H9 (cell line): ENCODE measurements at regions not wholly inside any gene's neighbourhood (a gene's known extent, or its start where the extent isn't known, plus 50 kb on each side); places are given as distances from the start of the nearest gene placed in this dataset.

Experiments
- DNase-seq: peaks from one replicate; pipeline ENCODE4 v3.0.0-alpha.2; 2017
- H2AFZ ChIP-seq: one replicate; pipeline ENCODE4 v1.6.1; 2013; ENCODE audit warnings: mild to moderate bottlenecking, low read length, control low read depth, moderate library complexity
- H2AK5ac ChIP-seq: 2 replicates; pipeline ENCODE4 v1.6.1; 2013; ENCODE audit warnings: low read length, control low read depth, mixed read lengths; ENCODE audit not compliant: insufficient read length
- H2BK120ac ChIP-seq: one replicate; pipeline ENCODE4 v1.6.1; 2013; ENCODE audit warnings: low read depth, mild to moderate bottlenecking, low read length, control low read depth, inconsistent platforms; ENCODE audit not compliant: poor library complexity, severe bottlenecking
- H2BK12ac ChIP-seq: 2 replicates; pipeline ENCODE4 v1.6.1; 2013; ENCODE audit warnings: low read length, control low read depth, mixed read lengths, low read depth; ENCODE audit not compliant: insufficient read length
- H2BK15ac ChIP-seq: 2 replicates; pipeline ENCODE4 v1.6.1; 2013; ENCODE audit warnings: low read depth, low read length, control low read depth
- H2BK20ac ChIP-seq: one replicate; pipeline ENCODE4 v1.6.1; 2013; ENCODE audit warnings: low read depth, mild to moderate bottlenecking, low read length, control low read depth, inconsistent platforms; ENCODE audit not compliant: poor library complexity, severe bottlenecking
- H2BK5ac ChIP-seq: 2 replicates; pipeline ENCODE4 v1.6.1; 2013; ENCODE audit warnings: low read length, control low read depth, mixed read lengths; ENCODE audit not compliant: insufficient read length
- H3K14ac ChIP-seq: 2 replicates; pipeline ENCODE4 v1.6.1; 2013; ENCODE audit warnings: low read length, control low read depth; ENCODE audit not compliant: insufficient read depth
- H3K18ac ChIP-seq: 2 replicates; pipeline ENCODE4 v1.6.1; 2013; ENCODE audit warnings: low read depth, mild to moderate bottlenecking, mixed read lengths, low read length, control low read depth; ENCODE audit not compliant: insufficient read length
- H3K23ac ChIP-seq: 2 replicates; pipeline ENCODE4 v1.6.1; 2013; ENCODE audit warnings: low read length, control low read depth, mixed read lengths, low read depth; ENCODE audit not compliant: insufficient read length
- H3K23me2 ChIP-seq: 2 replicates; pipeline ENCODE4 v1.6.1; 2013; ENCODE audit warnings: low read depth, mild to moderate bottlenecking, mixed read lengths, low read length, control low read depth; ENCODE audit not compliant: insufficient read length, poor library complexity, severe bottlenecking
- H3K27ac ChIP-seq: 2 replicates; pipeline ENCODE4 v1.5.1; 2013; ENCODE audit warnings: low read length, control low read depth, mixed read lengths, low read depth; ENCODE audit not compliant: insufficient read length
- H3K27me3 ChIP-seq: 2 replicates; pipeline ENCODE4 v1.6.1; 2013; ENCODE audit warnings: low read length, control low read depth, inconsistent platforms; ENCODE audit not compliant: insufficient read depth
- H3K4ac ChIP-seq: 2 replicates; pipeline ENCODE4 v1.6.1; 2013; ENCODE audit warnings: low read depth, mild to moderate bottlenecking, control low read depth, inconsistent platforms, low read length, moderate library complexity
- H3K4me1 ChIP-seq: 2 replicates; pipeline ENCODE4 v1.6.1; 2013; ENCODE audit warnings: low read length, control low read depth, inconsistent platforms; ENCODE audit not compliant: insufficient read depth
- H3K4me2 ChIP-seq: 2 replicates; pipeline ENCODE4 v1.6.1; 2013; ENCODE audit warnings: low read length, control low read depth, mixed read lengths; ENCODE audit not compliant: insufficient read length, insufficient read depth
- H3K56ac ChIP-seq: 2 replicates; pipeline ENCODE4 v1.6.1; 2013; ENCODE audit warnings: low read depth, mild to moderate bottlenecking, mixed read lengths, low read length, control low read depth; ENCODE audit not compliant: insufficient read length
- H3K79me1 ChIP-seq: 2 replicates; pipeline ENCODE4 v1.6.1; 2013; ENCODE audit warnings: low read depth, mild to moderate bottlenecking, moderate library complexity, low read length, control low read depth, inconsistent platforms; ENCODE audit not compliant: insufficient read depth, poor library complexity, severe bottlenecking
- H3K79me2 ChIP-seq: 2 replicates; pipeline ENCODE4 v1.6.1; 2013; ENCODE audit warnings: low read length, control low read depth, inconsistent platforms; ENCODE audit not compliant: insufficient read depth
- H3K9ac ChIP-seq: 2 replicates; pipeline ENCODE4 v1.6.1; 2013; ENCODE audit warnings: low read length, control low read depth, mixed read lengths; ENCODE audit not compliant: insufficient read length; ENCODE audit errors: extremely low read depth
- H3K9me3 ChIP-seq: one replicate; pipeline ENCODE4 v1.6.1; 2013; ENCODE audit warnings: low read depth, low read length, inconsistent platforms; ENCODE audit not compliant: control insufficient read depth
- H3T11ph ChIP-seq: one replicate; pipeline ENCODE4 v1.6.1; 2013; ENCODE audit warnings: mild to moderate bottlenecking, low read length, control low read depth, inconsistent platforms
- H4K20me1 ChIP-seq: one replicate; pipeline ENCODE4 v1.6.1; 2013; ENCODE audit not compliant: control insufficient read depth, insufficient read length, insufficient read depth
- H4K5ac ChIP-seq: 2 replicates; pipeline ENCODE4 v1.6.1; 2013; ENCODE audit warnings: low read depth, mild to moderate bottlenecking, mixed read lengths, low read length, control low read depth; ENCODE audit not compliant: insufficient read length
- H4K8ac ChIP-seq: replicated peaks from 2 replicates; pipeline ENCODE4 v1.6.1; 2013; ENCODE audit warnings: low read length, control low read depth, mixed read lengths, low read depth; ENCODE audit not compliant: insufficient read length
- H4K91ac ChIP-seq: 2 replicates; pipeline ENCODE4 v1.6.1; 2013; ENCODE audit warnings: low read depth, mild to moderate bottlenecking, moderate library complexity, mixed read lengths, low read length, control low read depth; ENCODE audit not compliant: insufficient read length
- H3K27ac Mint-ChIP-seq, 3 experiments: 2 replicates in 2 of 3; 3 replicates in 1 of 3; pipeline ENCODE4 v1.8.0; 2020 to 2021; ENCODE audit warnings: mixed read lengths in 3 of 3, mild to moderate bottlenecking in 1 of 3, moderate library complexity in 1 of 3
- H3K27me3 Mint-ChIP-seq: 2 replicates; pipeline ENCODE4 v1.8.0; 2021; ENCODE audit warnings: low read depth, mild to moderate bottlenecking, moderate library complexity, mixed read lengths
- H3K36me3 Mint-ChIP-seq, 3 experiments: 2 replicates in 2 of 3; 3 replicates in 1 of 3; pipeline ENCODE4 v1.8.0; 2020 to 2021; ENCODE audit warnings: low read depth in 3 of 3, mixed read lengths in 3 of 3; ENCODE audit not compliant: insufficient read depth in 1 of 3
- H3K4me1 Mint-ChIP-seq, 2 experiments: 2 replicates each; pipeline ENCODE4 v1.8.0; 2020; ENCODE audit warnings: mixed read lengths in 2 of 2
- H3K4me3 Mint-ChIP-seq, 2 experiments: 2 replicates in 1 of 2; 3 replicates in 1 of 2; pipeline ENCODE4 v1.8.0; 2020 to 2021; ENCODE audit warnings: mild to moderate bottlenecking in 2 of 2, mixed read lengths in 2 of 2, moderate library complexity in 1 of 2
- H3K9me3 Mint-ChIP-seq, 2 experiments: 2 replicates in 1 of 2; 3 replicates in 1 of 2; pipeline ENCODE4 v1.8.0; 2020; ENCODE audit warnings: mild to moderate bottlenecking in 2 of 2, mixed read lengths in 2 of 2, moderate library complexity in 1 of 2
- WGBS: extraction: QIAGEN DNeasy Blood & Tissue Kit; methylation state at CpG from one replicate; pipeline ENCODE4 v1.1.7; 2013; ENCODE audit warnings: missing lambda C conversion rate, low lambda C conversion rate, mixed read lengths; ENCODE audit not compliant: insufficient read length; ENCODE audit errors: extremely low coverage; 5-methylcytosine and 5-hydroxymethylcytosine counted together
- TF ChIP-seq, protein P1 (sequence below): fragments of 200-600 bp; sonication (generic); conservative IDR thresholded peaks from 3 replicates; pipeline ENCODE4 v1.8.0; 2021; ENCODE audit warnings: antibody characterized with exemption, mild to moderate bottlenecking

GRCh38 chr5:155082401-155082800 lies 68.8 kb downstream of the KIF4B start:
- no peak overlapping the region; a peak in 1 of 7 replicates for H3K27ac Mint-ChIP-seq

More at GRCh38 chr5:155082401-155082800, 68.8 kb downstream of the KIF4B start:
- Histone ChIP-seq H4K20me1 (no peaks in the 10 kb centered on the region), H3K79me1 (no peaks in the 10 kb centered on the region), H2AFZ (no peak overlapping the region), H4K8ac (no peak overlapping the region), H2AK5ac (no peak overlapping the region), H4K91ac (no peak overlapping the region), H3K18ac (no peak overlapping the region), H3K9me3 (no peaks in the 10 kb centered on the region), H3K27ac (no peak overlapping the region), H3K4me1 (no peaks in the 10 kb centered on the region; the same call in 1 of the 2 replicates), H3K4ac (no peak overlapping the region), H4K5ac (no peak overlapping the region), H2BK15ac (no peak overlapping the region), H2BK120ac (no peak overlapping the region), H2BK20ac (no peak overlapping the region), H3K23me2 (no peaks in the 10 kb centered on the region), H2BK5ac (no peak overlapping the region), H3T11ph (no peak overlapping the region), H3K23ac (no peak overlapping the region), H2BK12ac (no peak overlapping the region), H3K27me3 (no peaks in the 10 kb centered on the region), H3K9ac (no peak overlapping the region), H3K4me2 (no peak overlapping the region), H3K56ac (no peak overlapping the region), H3K14ac (no peak overlapping the region), H3K79me2 (no peaks in the 10 kb centered on the region)
- no CpG with 5 or more reads among the region's 4 CpGs for WGBS
- Mint-ChIP-seq H3K9me3 (no peaks in the 10 kb centered on the region), H3K36me3 (no peaks in the 10 kb centered on the region), H3K4me3 (no peak overlapping the region), H3K4me1 (peaks cover 11% of the 10 kb centered on the region in 2 experiments), H3K27me3 (no peaks in the 10 kb centered on the region)
- TF ChIP-seq, protein P1, sequence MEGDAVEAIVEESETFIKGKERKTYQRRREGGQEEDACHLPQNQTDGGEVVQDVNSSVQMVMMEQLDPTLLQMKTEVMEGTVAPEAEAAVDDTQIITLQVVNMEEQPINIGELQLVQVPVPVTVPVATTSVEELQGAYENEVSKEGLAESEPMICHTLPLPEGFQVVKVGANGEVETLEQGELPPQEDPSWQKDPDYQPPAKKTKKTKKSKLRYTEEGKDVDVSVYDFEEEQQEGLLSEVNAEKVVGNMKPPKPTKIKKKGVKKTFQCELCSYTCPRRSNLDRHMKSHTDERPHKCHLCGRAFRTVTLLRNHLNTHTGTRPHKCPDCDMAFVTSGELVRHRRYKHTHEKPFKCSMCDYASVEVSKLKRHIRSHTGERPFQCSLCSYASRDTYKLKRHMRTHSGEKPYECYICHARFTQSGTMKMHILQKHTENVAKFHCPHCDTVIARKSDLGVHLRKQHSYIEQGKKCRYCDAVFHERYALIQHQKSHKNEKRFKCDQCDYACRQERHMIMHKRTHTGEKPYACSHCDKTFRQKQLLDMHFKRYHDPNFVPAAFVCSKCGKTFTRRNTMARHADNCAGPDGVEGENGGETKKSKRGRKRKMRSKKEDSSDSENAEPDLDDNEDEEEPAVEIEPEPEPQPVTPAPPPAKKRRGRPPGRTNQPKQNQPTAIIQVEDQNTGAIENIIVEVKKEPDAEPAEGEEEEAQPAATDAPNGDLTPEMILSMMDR: no peak
- DNase-seq: no peak
